ENCODE measurements at regions not wholly inside any gene's neighbourhood (a gene's known extent, or its start where the extent isn't known, plus 50 kb on each side); places are given as distances from the start of the nearest gene placed in this dataset.

DNA sequence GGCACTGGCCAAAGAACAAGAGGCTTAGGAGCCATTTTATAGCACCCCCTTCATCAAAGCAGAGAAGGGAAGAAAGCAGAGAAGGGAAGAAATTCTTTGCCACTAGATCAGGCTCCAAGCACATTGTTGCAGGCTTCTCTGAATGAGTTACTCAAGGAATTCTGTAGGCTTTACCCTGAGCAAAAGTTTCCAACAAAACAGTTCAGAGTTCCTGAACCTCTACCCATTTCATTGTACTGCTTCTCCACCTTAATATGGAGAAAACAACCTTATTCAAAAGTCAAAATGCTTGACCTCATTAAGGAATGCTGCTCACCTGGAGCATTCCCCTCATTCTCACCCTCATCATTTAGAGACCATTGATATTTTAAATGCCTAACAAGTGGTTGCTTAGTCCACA lies 115.5 kb upstream of the LOC128125822 start (continued):
- no peak for TF ChIP-seq CSRNP3 (CRISPR knock-in tag; IDR thresholded peaks at IDR 0.05)
- no peak for TF ChIP-seq TOX (CRISPR knock-in tag; IDR thresholded peaks at IDR 0.05; ENCODE audit: borderline replicate concordance)

GRCh38 chr6:63458480-63459115 lies 113.7 kb upstream of the LOC128125822 start:
- no peak for ATAC-seq
- TF ChIP-seq PATZ1 (CRISPR knock-in tag; IDR thresholded peaks at IDR 0.05; ENCODE audit: borderline replicate concordance) (no peak), CREB5 (CRISPR knock-in tag; IDR thresholded peaks at IDR 0.05; ENCODE audit: low read depth) (no peak), TOX (CRISPR knock-in tag; IDR thresholded peaks at IDR 0.05; ENCODE audit: borderline replicate concordance) (no peak), ZFP30 (CRISPR knock-in tag; IDR thresholded peaks at IDR 0.05) (no peak), CSRNP3 (CRISPR knock-in tag; IDR thresholded peaks at IDR 0.05) (no peak), BACH2 (CRISPR knock-in tag; IDR thresholded peaks at IDR 0.05; ENCODE audit: borderline replicate concordance) (no peak), ISL1 (CRISPR knock-in tag; IDR thresholded peaks at IDR 0.05) (no peak), TSHZ2 (CRISPR knock-in tag; IDR thresholded peaks at IDR 0.05) (no peak)

DNA sequence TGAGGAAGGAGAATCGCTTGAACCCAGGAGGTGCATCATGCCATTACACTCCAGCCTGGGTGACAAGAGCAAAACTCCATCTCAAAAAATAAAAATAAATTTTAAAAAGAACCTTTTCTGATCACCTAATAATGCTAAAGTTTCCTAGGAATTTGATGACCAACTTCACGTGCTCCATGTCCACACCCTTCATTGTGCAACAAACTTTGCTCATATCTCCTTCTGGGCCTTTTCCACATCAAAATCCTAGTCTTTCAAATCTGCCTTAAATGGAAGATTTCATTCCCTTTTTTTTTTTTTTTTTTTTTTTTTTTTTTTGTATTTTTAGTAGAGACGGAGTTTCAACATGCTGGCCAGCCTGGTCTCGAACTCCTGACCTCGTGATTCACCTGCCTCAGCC lies 112.5 kb upstream of the LOC128125822 start:
- TF ChIP-seq CSDC2 (CRISPR knock-in tag; IDR thresholded peaks at IDR 0.05) (no peak), ZNF8 (CRISPR knock-in tag; IDR thresholded peaks at IDR 0.05) (no peak), TCF4 (CRISPR knock-in tag; IDR thresholded peaks at IDR 0.05; ENCODE audit: borderline replicate concordance) (no peak), TOX (CRISPR knock-in tag; IDR thresholded peaks at IDR 0.05; ENCODE audit: borderline replicate concordance) (no peak), CREB5 (CRISPR knock-in tag; IDR thresholded peaks at IDR 0.05; ENCODE audit: low read depth) (no peak), ZFP3 (CRISPR knock-in tag; IDR thresholded peaks at IDR 0.05) (no peak), ZFP30 (CRISPR knock-in tag; IDR thresholded peaks at IDR 0.05) (no peak), ZC3H10 (CRISPR knock-in tag; IDR thresholded peaks at IDR 0.05) (no peak), PPARA (CRISPR knock-in tag; IDR thresholded peaks at IDR 0.05; ENCODE audit: borderline replicate concordance) (no peak), ZNF70 (CRISPR knock-in tag; IDR thresholded peaks at IDR 0.05) (no peak), ZNF565 (CRISPR knock-in tag; conservative IDR thresholded peaks at IDR 0.05; ENCODE audit: low read depth) (no peak), GLIS3 (CRISPR knock-in tag; IDR thresholded peaks at IDR 0.05) (no peak)
- no peak for ATAC-seq

DNA sequence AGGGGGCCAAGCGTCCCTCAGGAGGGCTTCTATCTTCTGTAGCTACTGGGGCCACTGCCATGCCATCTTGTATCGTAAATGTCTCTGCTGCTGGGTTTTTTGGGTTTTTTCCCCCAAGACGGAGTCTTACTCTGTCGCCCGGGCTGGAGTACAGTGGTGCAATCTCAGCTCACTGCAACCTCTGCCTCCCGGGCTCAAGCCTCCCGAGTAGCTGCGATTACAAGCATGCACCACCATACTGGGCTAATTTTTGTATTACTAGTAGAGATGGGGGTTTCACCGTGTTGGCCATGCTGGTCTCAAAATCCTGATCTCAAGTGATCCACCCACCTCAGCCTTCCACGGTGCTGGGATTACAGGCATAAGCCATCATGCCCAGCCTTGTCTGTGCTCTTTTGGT lies 111.3 kb upstream of the LOC128125822 start:
- no peak for ATAC-seq
- TF ChIP-seq ARNTL (CRISPR knock-in tag; IDR thresholded peaks at IDR 0.05; ENCODE audit: borderline replicate concordance, low read depth) (no peak), ZNF70 (CRISPR knock-in tag; IDR thresholded peaks at IDR 0.05) (no peak), ESRRG (CRISPR knock-in tag; IDR thresholded peaks at IDR 0.05) (no peak), BACH2 (CRISPR knock-in tag; IDR thresholded peaks at IDR 0.05; ENCODE audit: borderline replicate concordance) (no peak), ZNF8 (CRISPR knock-in tag; IDR thresholded peaks at IDR 0.05) (no peak), PATZ1 (CRISPR knock-in tag; IDR thresholded peaks at IDR 0.05; ENCODE audit: borderline replicate concordance) (no peak), ZNF565 (CRISPR knock-in tag; conservative IDR thresholded peaks at IDR 0.05; ENCODE audit: low read depth) (no peak), OSR1 (CRISPR knock-in tag; IDR thresholded peaks at IDR 0.05) (no peak), TOX (CRISPR knock-in tag; IDR thresholded peaks at IDR 0.05; ENCODE audit: borderline replicate concordance) (no peak)
- TF ChIP-seq, protein P1, sequence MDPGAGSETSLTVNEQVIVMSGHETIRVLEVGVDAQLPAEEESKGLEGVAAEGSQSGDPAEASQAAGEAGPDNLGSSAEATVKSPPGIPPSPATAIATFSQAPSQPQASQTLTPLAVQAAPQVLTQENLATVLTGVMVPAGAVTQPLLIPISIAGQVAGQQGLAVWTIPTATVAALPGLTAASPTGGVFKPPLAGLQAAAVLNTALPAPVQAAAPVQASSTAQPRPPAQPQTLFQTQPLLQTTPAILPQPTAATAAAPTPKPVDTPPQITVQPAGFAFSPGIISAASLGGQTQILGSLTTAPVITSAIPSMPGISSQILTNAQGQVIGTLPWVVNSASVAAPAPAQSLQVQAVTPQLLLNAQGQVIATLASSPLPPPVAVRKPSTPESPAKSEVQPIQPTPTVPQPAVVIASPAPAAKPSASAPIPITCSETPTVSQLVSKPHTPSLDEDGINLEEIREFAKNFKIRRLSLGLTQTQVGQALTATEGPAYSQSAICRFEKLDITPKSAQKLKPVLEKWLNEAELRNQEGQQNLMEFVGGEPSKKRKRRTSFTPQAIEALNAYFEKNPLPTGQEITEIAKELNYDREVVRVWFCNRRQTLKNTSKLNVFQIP (CRISPR knock-in tag; IDR thresholded peaks at IDR 0.05; ENCODE audit: borderline replicate concordance, low read depth), result no peak
